Activated naive CD4-positive, alpha-beta T cell treated with anti-CD3 and anti-CD28 coated beads for 36 hours (primary cell): ENCODE measurements at regions not wholly inside any gene's neighbourhood (a gene's known extent, or its start where the extent isn't known, plus 50 kb on each side); places are given as distances from the start of the nearest gene placed in this dataset.

Experiments
- CTCF ChIA-PET: fragments of 350-600 bp; sonication (Branson Sonifier 250); formaldehyde crosslinking; loops from one replicate; lab custom pipeline; 2021; ENCODE audit warnings: antibody characterized with exemption; lab: Charles Lee
- DNase-seq: peaks from one replicate; pipeline ENCODE4 v3.0.0-alpha.2; 2020
- H3K27ac Mint-ChIP-seq: one replicate; pipeline ENCODE4 v1.8.0; 2021; ENCODE audit warnings: mild to moderate bottlenecking, mixed read lengths
- H3K27me3 Mint-ChIP-seq: one replicate; pipeline ENCODE4 v1.8.0; 2021; ENCODE audit warnings: low read depth, mixed read lengths
- H3K36me3 Mint-ChIP-seq: one replicate; pipeline ENCODE4 v1.8.0; 2021; ENCODE audit warnings: low read depth, mixed read lengths
- H3K4me1 Mint-ChIP-seq: one replicate; pipeline ENCODE4 v1.8.0; 2021; ENCODE audit warnings: low read depth, mixed read lengths
- H3K4me3 Mint-ChIP-seq: one replicate; pipeline ENCODE4 v1.8.0; 2021; ENCODE audit warnings: mild to moderate bottlenecking, moderate library complexity, mixed read lengths
- H3K9me3 Mint-ChIP-seq: one replicate; pipeline ENCODE4 v1.8.0; 2021; ENCODE audit warnings: mixed read lengths
- intact Hi-C: fragments of 100-400 bp; cut with micrococcal nuclease; formaldehyde crosslinking; loops from one replicate; pipeline ENCODE4 v1.15.1; 2023

GRCh38 chr10:80878330-80878729, 340.6 kb downstream of the SH2D4B start:
- intact Hi-C loops = no loop called here

GRCh38 chr10:80890146-80890545, 352.4 kb downstream of the SH2D4B start:
- H3K4me1 Mint-ChIP-seq = peaks cover 2% of the 10 kb centered on the region
- no peaks in the 10 kb centered on the region for H3K36me3 Mint-ChIP-seq
- CTCF ChIA-PET = no interaction called here
- H3K4me3 Mint-ChIP-seq = no peak overlapping the region
- DNase-seq = no peak
- no peaks in the 10 kb centered on the region for H3K27me3 Mint-ChIP-seq
- no peak overlapping the region for H3K27ac Mint-ChIP-seq
- H3K9me3 Mint-ChIP-seq = no peaks in the 10 kb centered on the region
- intact Hi-C loops = no loop called here

More at GRCh38 chr10:80878330-80878729, 340.6 kb downstream of the SH2D4B start:
- H3K9me3 Mint-ChIP-seq = peaks cover under 1% of the 10 kb centered on the region
- no peak overlapping the region for H3K27ac Mint-ChIP-seq
- peaks cover 2% of the 10 kb centered on the region for H3K27me3 Mint-ChIP-seq
- H3K4me3 Mint-ChIP-seq = no peak overlapping the region
- no peak for DNase-seq
- CTCF ChIA-PET = interaction anchor here (0.9 kb wide), 1 partner anchor 215 kb away, joined by 3 read pairs; no protein-coding TSS in a partner anchor
- H3K4me1 Mint-ChIP-seq = no peaks in the 10 kb centered on the region
- H3K36me3 Mint-ChIP-seq = no peaks in the 10 kb centered on the region

GRCh38 chr10:80893256-80893655, 355.6 kb downstream of the SH2D4B start:
- peaks cover 2% of the 10 kb centered on the region for H3K4me1 Mint-ChIP-seq
- DNase-seq = no peak
- intact Hi-C loops = no loop called here
- H3K27ac Mint-ChIP-seq = no peak overlapping the region
- no peak overlapping the region for H3K4me3 Mint-ChIP-seq
- CTCF ChIA-PET = interaction anchor here (0.6 kb wide), 1 partner anchor 35 kb away, joined by 4 read pairs; no protein-coding TSS in a partner anchor
- H3K36me3 Mint-ChIP-seq = no peaks in the 10 kb centered on the region
- H3K27me3 Mint-ChIP-seq = no peaks in the 10 kb centered on the region
- no peaks in the 10 kb centered on the region for H3K9me3 Mint-ChIP-seq

GRCh38 chr10:80894311-80894791, 356.6 kb downstream of the SH2D4B start:
- Mint-ChIP-seq H3K4me3 (no peak overlapping the region), H3K36me3 (no peaks in the 10 kb centered on the region), H3K4me1 (peaks cover 2% of the 10 kb centered on the region), H3K27me3 (no peaks in the 10 kb centered on the region), H3K9me3 (no peaks in the 10 kb centered on the region), H3K27ac (no peak overlapping the region)
- intact Hi-C loops = no loop called here
- DNase-seq = no peak
- CTCF ChIA-PET = no interaction called here

GRCh38 chr10:80894797-80895467, 357.2 kb downstream of the SH2D4B start:
- Mint-ChIP-seq H3K27me3 (no peaks in the 10 kb centered on the region), H3K9me3 (no peaks in the 10 kb centered on the region), H3K27ac (no peak overlapping the region), H3K36me3 (no peaks in the 10 kb centered on the region), H3K4me1 (peaks cover 2% of the 10 kb centered on the region), H3K4me3 (no peak overlapping the region)
- intact Hi-C loops = no loop called here
- CTCF ChIA-PET = no interaction called here
- no peak for DNase-seq

GRCh38 chr10:80896076-80896475, 358.4 kb downstream of the SH2D4B start:
- no peak for DNase-seq
- intact Hi-C loops = no loop called here
- no peaks in the 10 kb centered on the region for H3K36me3 Mint-ChIP-seq
- H3K4me1 Mint-ChIP-seq = peaks cover 2% of the 10 kb centered on the region
- H3K27ac Mint-ChIP-seq = no peak overlapping the region
- H3K4me3 Mint-ChIP-seq = no peak overlapping the region
- CTCF ChIA-PET = no interaction called here
- no peaks in the 10 kb centered on the region for H3K9me3 Mint-ChIP-seq
- no peaks in the 10 kb centered on the region for H3K27me3 Mint-ChIP-seq

- no peaks in the 10 kb centered on the region for H3K9me3 Mint-ChIP-seq
- H3K36me3 Mint-ChIP-seq = no peaks in the 10 kb centered on the region
- intact Hi-C loops = no loop called here
- no peak for DNase-seq
- H3K27ac Mint-ChIP-seq = no peak overlapping the region
- H3K27me3 Mint-ChIP-seq = no peaks in the 10 kb centered on the region
- CTCF ChIA-PET = no interaction called here
- no peak overlapping the region for H3K4me3 Mint-ChIP-seq
- H3K4me1 Mint-ChIP-seq = peaks cover 2% of the 10 kb centered on the region
Observed at GRCh38 chr10:80896959-80897358, 359.3 kb downstream of the SH2D4B start.

- CTCF ChIA-PET = interaction anchor here (1.3 kb wide), 1 partner anchor 36 kb away, joined by 4 read pairs; no protein-coding TSS in a partner anchor
- H3K36me3 Mint-ChIP-seq = no peaks in the 10 kb centered on the region
- H3K27ac Mint-ChIP-seq = no peak overlapping the region
- H3K4me1 Mint-ChIP-seq = no peaks in the 10 kb centered on the region
- intact Hi-C loops = no loop called here
- no peak for DNase-seq
- no peaks in the 10 kb centered on the region for H3K27me3 Mint-ChIP-seq
- no peaks in the 10 kb centered on the region for H3K9me3 Mint-ChIP-seq
- H3K4me3 Mint-ChIP-seq = no peak overlapping the region
Observed at GRCh38 chr10:80900661-80901060, 363.0 kb downstream of the SH2D4B start.

- Mint-ChIP-seq H3K27me3 (peaks cover 12% of the 10 kb centered on the region), H3K27ac (no peak overlapping the region), H3K4me3 (no peak overlapping the region), H3K9me3 (no peaks in the 10 kb centered on the region), H3K4me1 (no peaks in the 10 kb centered on the region), H3K36me3 (no peaks in the 10 kb centered on the region)
- no peak for DNase-seq
- CTCF ChIA-PET = interaction anchor here (1.2 kb wide), 1 partner anchor 16 kb away, joined by 3 read pairs; no protein-coding TSS in a partner anchor
- intact Hi-C loops = no loop called here
Observed at GRCh38 chr10:80908611-80909010, 370.9 kb downstream of the SH2D4B start.

GRCh38 chr10:80909254-80909653, 371.6 kb downstream of the SH2D4B start:
- no peaks in the 10 kb centered on the region for H3K36me3 Mint-ChIP-seq
- peaks cover 12% of the 10 kb centered on the region for H3K27me3 Mint-ChIP-seq
- intact Hi-C loops = no loop called here
- no peaks in the 10 kb centered on the region for H3K4me1 Mint-ChIP-seq
- no peak overlapping the region for H3K27ac Mint-ChIP-seq
- H3K9me3 Mint-ChIP-seq = no peaks in the 10 kb centered on the region
- CTCF ChIA-PET = no interaction called here
- no peak overlapping the region for H3K4me3 Mint-ChIP-seq
- no peak for DNase-seq

- no peak overlapping the region for H3K4me3 Mint-ChIP-seq
- peaks cover 15% of the 10 kb centered on the region for H3K27me3 Mint-ChIP-seq
- no peaks in the 10 kb centered on the region for H3K9me3 Mint-ChIP-seq
- intact Hi-C loops = no loop called here
- no peak overlapping the region for H3K27ac Mint-ChIP-seq
- no peak for DNase-seq
- H3K36me3 Mint-ChIP-seq = no peaks in the 10 kb centered on the region
- CTCF ChIA-PET = no interaction called here
- H3K4me1 Mint-ChIP-seq = no peaks in the 10 kb centered on the region
Observed at GRCh38 chr10:80917636-80918035, 379.9 kb downstream of the SH2D4B start.

GRCh38 chr10:80921032-80921431, 383.3 kb downstream of the SH2D4B start:
- Mint-ChIP-seq H3K9me3 (no peaks in the 10 kb centered on the region), H3K4me3 (no peak overlapping the region), H3K36me3 (no peaks in the 10 kb centered on the region), H3K27ac (no peak overlapping the region), H3K27me3 (peaks cover 14% of the 10 kb centered on the region), H3K4me1 (no peaks in the 10 kb centered on the region)
- intact Hi-C loops = loop anchor here (10.0 kb wide), 1 partner anchor 386 kb away; the partner anchor contains the start of gene SH2D4B
- CTCF ChIA-PET = interaction anchor here (1.0 to 3.0 kb wide), 3 partner anchors 256 to 321 kb away, joined by 4 to 6 read pairs (median 5); no protein-coding TSS in a partner anchor
- no peak for DNase-seq
